ENCODE measurements at regions not wholly inside any gene's neighbourhood (a gene's known extent, or its start where the extent isn't known, plus 50 kb on each side); places are given as distances from the start of the nearest gene placed in this dataset.

DNA sequence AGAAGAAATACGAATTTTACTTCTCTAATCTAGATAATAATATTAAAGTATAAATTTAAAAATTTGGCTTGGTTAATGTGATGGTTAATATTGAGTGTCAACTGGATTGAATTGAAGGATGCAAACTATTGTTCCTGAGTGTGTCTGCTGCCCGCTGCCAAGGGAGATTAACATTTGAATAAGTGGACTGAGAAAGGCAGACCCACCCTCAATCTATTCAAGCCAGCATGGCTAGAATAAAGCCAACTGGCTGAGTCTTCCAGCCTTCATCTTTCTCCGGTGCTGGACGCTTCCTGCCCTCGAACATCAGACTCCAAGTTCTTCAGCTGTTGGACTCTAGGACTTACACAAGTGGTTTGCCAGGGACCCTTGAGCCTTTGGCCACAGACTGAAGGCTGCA is 152.7 kb downstream of the TBXT start (continued):
- TF ChIP-seq GABPA (IDR thresholded peaks at IDR 0.05; ENCODE audit: low read depth, low read length) = no peak
- TF ChIP-seq GABPA (CRISPR knock-in tag; IDR thresholded peaks at IDR 0.05; ENCODE audit: low read depth) = no peak
- no peak for TF ChIP-seq ZEB1 (IDR thresholded peaks at IDR 0.05; ENCODE audit: insufficient replicate concordance, low read depth)
- TF ChIP-seq PHF5A (CRISPR knock-in tag; IDR thresholded peaks at IDR 0.05; ENCODE audit: low read depth, unreplicated experiment) = no peak
- no peak for TF ChIP-seq REST (IDR thresholded peaks at IDR 0.05; ENCODE audit: borderline replicate concordance in 1 of 2, low read depth in 1 of 2, low read length in 2 of 2)
- TF ChIP-seq ZNF580 (CRISPR knock-in tag; IDR thresholded peaks at IDR 0.05; ENCODE audit: borderline replicate concordance, low read depth) = no peak

DNA sequence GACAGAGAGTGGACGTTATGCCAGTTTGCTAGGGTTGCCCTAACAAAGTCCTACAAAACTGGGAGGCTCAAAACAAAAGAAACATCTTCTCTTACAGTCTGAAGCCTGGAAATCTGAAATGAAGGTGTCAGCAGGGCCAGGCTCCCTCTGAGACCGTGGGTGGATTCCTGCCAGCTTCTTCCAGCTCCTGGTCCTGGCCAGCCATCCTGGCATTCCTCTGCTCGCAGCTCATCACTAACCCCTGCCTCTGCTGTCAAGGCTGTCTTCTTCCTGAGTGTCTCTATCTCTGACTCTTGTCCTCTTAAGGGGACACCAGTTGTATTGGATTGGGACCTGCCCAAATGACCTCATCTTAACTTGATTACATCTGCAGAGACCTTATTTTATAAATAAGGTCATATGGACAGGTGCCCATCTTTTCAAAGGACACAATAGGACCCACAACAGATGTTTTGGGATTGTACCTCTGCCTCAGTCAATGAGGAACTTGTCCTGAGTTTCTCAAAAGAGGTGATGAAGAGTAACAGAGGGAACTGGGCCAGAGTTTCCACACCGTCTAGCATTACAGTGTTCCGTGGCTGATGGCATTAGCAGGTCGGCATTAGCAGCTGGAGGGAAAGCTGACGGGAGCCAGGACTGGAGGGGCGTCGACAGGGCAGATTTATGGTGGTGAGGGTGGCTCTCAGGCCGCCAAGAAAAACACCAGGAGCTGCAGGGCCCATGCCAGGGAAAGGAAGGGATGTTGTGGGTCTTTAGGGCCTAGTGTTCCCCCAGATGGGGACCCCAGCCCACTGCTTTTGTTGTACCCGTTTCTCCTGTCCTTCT is 157.3 kb downstream of the TBXT start:
- Histone ChIP-seq H3K9ac (ENCODE audit: insufficient read depth, low read depth, low read length) (no peak overlapping the region), H4K20me1 (ENCODE audit: insufficient read depth, low read length) (no peaks in the 10 kb centered on the region), H3K27me3 (ENCODE audit: control insufficient read depth in 1 of 2, insufficient read depth in 2 of 2, low read length in 2 of 2) (peaks cover 9 to 36% of the 10 kb centered on the region in 2 experiments), H3K79me2 (ENCODE audit: insufficient read depth, low read length) (no peaks in the 10 kb centered on the region), H3K9me3 (ENCODE audit: low read length) (no peaks in the 10 kb centered on the region), H3K36me3 (replicated peaks in 1 of 2; ENCODE audit: control insufficient read depth in 1 of 2, insufficient read depth in 2 of 2, low read length in 2 of 2) (no peaks in the 10 kb centered on the region), H3K4me3 (replicated peaks in 1 of 3; ENCODE audit: insufficient read depth in 1 of 3, low read depth in 2 of 3, low read length in 3 of 3) (no peak overlapping the region), H2AFZ (ENCODE audit: low read length) (no peak overlapping the region), H3K27ac (ENCODE audit: extremely low read length, insufficient read depth, low read length) (no peak overlapping the region), H3K4me2 (ENCODE audit: low read depth, low read length) (no peak overlapping the region), H3K4me1 (ENCODE audit: insufficient read depth, low read length) (no peaks in the 10 kb centered on the region)
- FAIRE-seq (no peak), DNase-seq (ENCODE audit: low spot score) (no peak), ATAC-seq (no peak)
- in situ Hi-C loops (cut with HindIII; ENCODE audit: extremely low pct_ligation_motif_present, low pct_unique_long_range_greater_than_20kb) = no loop called here
- intact Hi-C loops (cut with micrococcal nuclease; ENCODE audit: unreplicated experiment) = no loop called here
- WGBS (ENCODE audit: low lambda C conversion rate) = 3% methylated on average over 11 of the region's 11 CpGs
- POLR2A ChIA-PET = no interaction called here
- no TSS peak for BruUV-seq (replicated peaks)
- CTCF ChIA-PET (ENCODE audit: low intra/inter-chr PET ratio, low total read pairs) = no interaction called here
- TF ChIP-seq ZNF782 (CRISPR knock-in tag; IDR thresholded peaks at IDR 0.05; ENCODE audit: borderline replicate concordance) (no peak), TRIM22 (IDR thresholded peaks at IDR 0.05) (no peak), ZNF703 (CRISPR knock-in tag; IDR thresholded peaks at IDR 0.05; ENCODE audit: borderline replicate concordance) (no peak), CBX2 (IDR thresholded peaks at IDR 0.05; ENCODE audit: low read depth, low read length) (no peak), CBX2 (CRISPR knock-in tag; IDR thresholded peaks at IDR 0.05; ENCODE audit: low read depth) (no peak), NR3C1 (CRISPR knock-in tag; IDR thresholded peaks at IDR 0.05) (no peak), NFE2 (CRISPR knock-in tag; IDR thresholded peaks at IDR 0.05) (no peak), NRL (CRISPR knock-in tag; IDR thresholded peaks at IDR 0.05; ENCODE audit: borderline replicate concordance) (no peak), ZNF772 (CRISPR knock-in tag; IDR thresholded peaks at IDR 0.05) (no peak), ZNF841 (CRISPR knock-in tag; IDR thresholded peaks at IDR 0.05; ENCODE audit: borderline replicate concordance) (no peak), NR2C2 (CRISPR knock-in tag; IDR thresholded peaks at IDR 0.05; ENCODE audit: borderline replicate concordance) (no peak)
- TF ChIP-seq, protein P1, sequence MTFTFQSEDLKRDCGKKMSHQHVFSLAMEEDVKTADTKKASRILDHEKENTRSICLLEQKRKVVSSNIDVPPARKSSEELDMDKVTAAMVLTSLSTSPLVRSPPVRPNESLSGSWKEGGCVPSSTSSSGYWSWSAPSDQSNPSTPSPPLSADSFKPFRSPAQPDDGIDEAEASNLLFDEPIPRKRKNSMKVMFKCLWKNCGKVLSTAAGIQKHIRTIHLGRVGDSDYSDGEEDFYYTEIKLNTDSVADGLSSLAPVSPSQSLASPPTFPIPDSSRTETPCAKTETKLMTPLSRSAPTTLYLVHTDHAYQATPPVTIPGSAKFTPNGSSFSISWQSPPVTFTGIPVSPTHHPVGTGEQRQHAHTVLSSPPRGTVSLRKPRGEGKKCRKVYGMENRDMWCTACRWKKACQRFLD (CRISPR knock-in tag; IDR thresholded peaks at IDR 0.05; ENCODE audit: borderline replicate concordance) = no peak
